Skin of body (tissue), 1 donor: ENCODE measurements at regions not wholly inside any gene's neighbourhood (a gene's known extent, or its start where the extent isn't known, plus 50 kb on each side); places are given as distances from the start of the nearest gene placed in this dataset.

Experiments
- DNase-seq: peaks from one replicate; lab custom pipeline; 2025; lab: John Stamatoyannopoulos, UW

GRCh38 chr7:96638669-96639068, 71.0 kb downstream of the SEM1 start:
- DNase-seq = no peak

- DNase-seq = no peak
Observed at GRCh38 chr7:96637522-96637921, 72.1 kb downstream of the SEM1 start.

GRCh38 chr7:96636979-96637378, 72.7 kb downstream of the SEM1 start:
- no peak for DNase-seq

DNA sequence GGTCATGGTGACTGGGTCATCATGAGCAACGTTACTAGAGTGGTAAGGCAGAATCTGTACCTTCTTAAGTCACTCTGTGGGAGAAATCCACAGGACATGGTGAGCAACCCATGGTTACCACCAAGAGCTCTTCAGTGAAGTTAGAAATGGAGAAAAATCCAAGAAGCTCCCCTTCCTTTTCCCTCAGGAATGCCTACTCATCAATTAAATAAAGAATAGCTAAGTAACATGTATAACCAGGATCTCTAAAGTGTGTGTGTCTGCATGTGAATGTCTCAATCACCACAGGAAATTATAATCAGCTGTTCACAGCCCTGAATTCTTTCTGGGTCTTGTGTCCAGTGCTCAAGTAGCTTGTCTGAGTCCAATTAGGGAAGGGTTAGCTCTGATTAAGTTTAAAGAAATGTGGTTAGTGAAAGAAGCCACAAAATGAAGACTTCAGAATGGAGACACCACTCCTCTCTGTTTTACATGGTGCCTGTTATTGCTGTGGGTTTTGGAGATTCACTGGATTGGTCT, 73.2 kb downstream of the SEM1 start:
- DNase-seq = no peak

DNA sequence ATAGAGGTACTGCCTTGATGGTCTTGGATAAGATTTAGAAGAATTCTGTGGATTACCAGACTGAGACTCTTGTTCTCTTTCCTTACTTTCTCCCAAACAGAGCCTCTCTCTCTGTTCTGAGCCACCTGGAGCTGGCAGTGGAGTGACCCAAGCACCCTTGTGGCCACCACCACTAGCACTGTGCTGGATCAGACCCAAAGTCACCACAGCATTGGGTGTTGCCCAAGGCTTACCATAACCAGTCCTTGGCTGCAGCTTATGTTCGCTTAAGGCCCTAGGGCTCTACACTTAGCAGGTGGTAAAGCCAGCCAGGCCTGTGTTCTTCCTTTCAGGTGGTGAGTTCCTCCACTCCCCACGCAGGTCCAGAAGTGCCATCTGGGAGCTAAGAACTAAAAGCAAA, 79.8 kb downstream of the SEM1 start:
- no peak for DNase-seq

DNA sequence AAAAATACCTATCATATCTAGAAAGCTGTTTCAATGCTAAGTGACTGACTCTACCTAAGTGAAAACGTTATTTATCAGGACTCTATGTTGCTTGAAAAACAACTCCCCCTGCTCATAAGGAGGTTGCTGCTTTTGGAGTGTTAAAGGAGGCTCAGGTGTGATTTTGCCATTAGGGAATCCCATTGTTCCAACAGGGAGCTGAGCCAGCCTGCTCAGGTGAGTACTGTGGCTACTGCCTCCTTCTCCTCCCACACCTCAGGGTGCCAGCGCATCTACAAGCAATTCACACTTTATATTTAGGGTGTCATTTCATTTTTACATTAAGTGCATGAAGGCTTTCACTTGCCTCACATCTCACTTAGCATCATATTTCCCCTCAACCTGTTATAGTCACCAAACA, 84.7 kb downstream of the SEM1 start:
- DNase-seq = no peak

- DNase-seq = no peak
Observed at GRCh38 chr7:96621932-96622331, 87.7 kb downstream of the SEM1 start.

GRCh38 chr7:96614154-96614867, 95.3 kb downstream of the SEM1 start:
- no peak for DNase-seq

DNA sequence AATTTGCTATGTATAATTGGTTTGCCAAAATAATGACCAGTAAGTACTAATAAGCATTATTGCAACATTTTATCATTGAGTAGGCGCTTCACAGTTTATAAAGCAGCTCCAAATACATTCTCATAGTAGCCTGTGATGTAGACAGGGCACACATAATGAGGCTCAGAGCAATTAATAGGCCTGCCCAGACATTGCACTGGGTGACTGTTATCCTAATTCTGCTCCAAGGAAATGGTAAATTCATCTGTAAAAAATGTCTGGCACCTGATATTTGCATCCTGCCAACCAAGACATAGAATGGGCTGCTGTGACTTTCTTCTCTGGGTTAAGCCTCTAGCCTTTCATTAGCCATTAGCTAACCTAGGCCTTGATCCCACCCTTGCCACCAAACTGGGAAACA, 97.6 kb downstream of the SEM1 start:
- DNase-seq = no peak

DNA sequence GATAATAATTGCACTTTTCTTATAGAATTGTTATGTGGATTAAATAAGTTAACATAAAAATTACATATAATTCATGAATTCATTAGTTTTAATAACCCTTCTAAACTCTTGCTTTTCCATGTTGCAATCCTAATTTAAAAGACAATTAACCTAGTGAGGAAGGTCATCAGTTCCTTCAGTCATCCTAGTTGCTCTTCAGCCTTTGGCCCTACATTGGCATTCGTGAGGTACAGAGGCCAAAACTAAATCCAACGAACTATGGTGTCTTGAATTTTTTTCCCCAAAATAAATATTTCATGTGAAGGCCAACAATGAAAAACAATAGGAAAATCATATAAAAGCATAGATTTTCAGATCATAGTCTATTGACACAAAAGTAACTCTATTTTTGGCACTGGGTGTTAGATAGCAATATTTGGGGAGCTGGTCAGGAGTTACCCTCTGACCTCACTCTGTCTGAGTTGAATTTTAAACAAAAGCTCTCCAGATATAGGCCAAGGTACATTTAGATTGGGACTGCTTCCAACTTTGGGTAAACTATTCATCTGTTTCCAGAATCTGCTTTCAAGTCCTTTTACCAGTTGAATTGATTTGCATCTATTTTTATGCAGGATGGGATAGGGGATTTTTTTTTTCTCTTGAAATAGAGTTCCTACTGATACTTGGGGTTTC, 104.5 kb downstream of the SEM1 start:
- DNase-seq = no peak

- no peak for DNase-seq
Observed at GRCh38 chr7:96599288-96599936, 110.2 kb downstream of the SEM1 start.

DNA sequence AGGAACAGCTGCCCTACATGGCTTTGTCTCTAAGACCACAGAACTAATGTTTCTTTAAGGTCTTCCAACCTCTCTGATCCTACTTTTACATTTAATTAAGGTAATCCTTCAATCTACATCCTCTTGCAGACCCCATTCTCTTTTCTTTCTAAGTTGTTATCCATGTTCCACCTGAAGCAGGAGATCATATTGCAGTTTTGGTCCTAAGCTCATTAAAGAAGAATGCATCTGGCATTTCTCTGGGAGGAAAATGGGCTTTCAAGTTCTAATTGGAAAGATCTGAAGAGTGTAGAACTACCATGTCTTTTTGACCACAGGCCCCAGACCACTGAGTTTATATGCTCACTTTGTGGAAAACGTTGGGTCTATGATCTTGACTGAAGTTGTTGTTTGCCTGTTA, 111.2 kb downstream of the SEM1 start:
- no peak for DNase-seq

DNA sequence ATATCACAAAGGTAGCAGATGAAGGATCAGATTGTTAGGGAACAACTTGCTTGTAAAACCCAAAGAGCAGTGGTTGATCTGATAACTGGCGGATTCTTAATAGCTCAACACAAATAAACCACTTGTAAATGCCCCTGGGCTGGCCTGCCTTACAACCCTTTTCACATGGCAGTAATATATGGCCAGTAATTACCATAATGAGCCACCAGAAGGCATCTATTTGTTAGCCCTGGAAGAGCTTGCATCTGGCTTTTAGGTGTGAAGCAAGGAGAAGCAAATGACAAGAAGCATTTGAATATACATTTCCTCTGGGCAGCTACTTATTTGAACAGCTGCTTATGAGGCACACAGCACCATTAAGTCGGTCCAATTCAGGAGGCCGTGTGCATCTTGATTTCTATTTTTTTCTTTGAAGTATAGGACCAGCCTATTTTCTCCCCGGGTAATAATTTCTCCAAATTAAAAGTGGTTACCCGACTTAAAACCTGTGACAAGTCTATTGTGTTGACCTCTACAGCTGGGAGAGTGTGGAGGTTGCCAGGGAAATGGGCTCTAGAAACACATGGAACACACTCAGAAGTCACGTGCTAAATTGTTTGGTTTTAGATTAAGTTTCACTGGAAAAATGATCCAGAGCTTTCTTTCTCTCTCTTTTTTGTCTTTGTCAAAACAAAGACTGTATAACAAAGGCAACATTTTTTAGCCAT, 113.4 kb downstream of the SEM1 start:
- no peak for DNase-seq

GRCh38 chr7:96591900-96592676, 117.6 kb downstream of the SEM1 start:
- no peak for DNase-seq

DNA sequence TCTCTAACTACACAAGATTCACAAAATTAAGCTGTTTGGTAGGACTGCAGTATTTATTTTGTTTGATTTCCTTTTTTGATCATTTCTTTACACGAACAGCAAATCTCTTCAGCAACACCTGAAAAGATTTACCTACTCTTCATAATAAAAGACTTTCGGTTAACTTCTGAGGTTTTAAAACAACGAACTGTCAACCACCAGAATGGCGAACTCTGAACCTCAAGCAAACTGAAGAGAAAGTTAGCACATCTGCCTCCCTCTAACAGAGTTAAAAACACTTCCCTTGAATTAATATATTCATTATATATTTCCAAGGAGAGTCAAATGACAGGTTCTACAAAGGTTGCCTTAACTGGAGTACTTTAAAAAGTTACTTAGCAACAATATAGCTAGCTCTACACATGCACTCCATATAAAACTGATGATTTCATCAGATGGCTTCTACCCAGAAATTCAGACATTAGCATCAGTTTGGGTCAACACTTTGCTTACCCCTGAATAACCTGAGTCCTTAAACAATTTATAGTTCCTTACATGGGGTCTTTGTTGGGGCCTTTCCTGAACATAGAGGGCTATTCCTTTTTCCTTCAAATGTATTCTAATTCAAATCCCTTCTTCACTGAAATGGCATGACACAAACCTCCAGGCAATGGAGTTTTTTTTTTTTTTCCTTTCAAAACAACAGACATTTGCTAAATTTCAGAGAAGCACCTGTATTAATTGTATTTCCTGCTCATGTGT, 118.3 kb downstream of the SEM1 start:
- DNase-seq = no peak

DNA sequence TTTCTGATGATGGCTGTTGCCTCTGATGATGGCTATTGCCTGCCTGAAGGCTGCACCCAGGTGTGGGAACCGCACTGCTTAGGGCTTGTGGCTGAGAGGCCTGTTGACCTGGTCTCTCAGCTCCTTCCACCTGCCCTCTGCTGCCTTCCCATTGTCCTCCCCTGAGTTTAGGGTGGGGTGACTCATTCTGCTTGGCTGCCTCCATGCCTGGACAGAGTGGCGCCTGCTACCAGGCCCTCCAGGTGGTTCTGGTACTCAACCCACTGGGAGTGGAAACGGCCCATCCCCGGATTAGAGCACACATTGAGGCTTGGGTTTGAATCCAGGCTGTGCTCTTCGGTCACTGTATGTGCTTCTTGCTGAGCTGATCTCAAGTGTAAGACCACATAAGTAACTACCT, 120.6 kb downstream of the SEM1 start:
- DNase-seq = no peak

DNA sequence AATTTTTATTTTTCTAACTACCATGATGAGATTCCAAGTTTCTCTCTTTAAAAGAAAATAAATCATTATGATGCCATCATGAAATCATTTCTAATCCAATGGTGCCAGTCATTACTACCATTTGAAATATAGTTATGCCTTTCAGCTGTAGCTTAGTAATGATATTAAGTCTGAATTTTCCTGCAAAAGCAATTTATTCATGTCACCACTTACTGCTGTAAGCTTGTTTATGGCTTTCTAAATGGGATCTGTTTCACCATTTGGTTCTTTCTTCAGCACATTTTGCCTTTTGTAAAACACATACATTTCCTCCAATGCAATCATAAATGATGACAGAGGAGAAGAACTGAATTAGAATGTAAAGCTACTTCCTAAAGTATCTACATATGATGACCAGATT, 130.5 kb downstream of the SEM1 start:
- peak; percentile 70 for DNase-seq

DNA sequence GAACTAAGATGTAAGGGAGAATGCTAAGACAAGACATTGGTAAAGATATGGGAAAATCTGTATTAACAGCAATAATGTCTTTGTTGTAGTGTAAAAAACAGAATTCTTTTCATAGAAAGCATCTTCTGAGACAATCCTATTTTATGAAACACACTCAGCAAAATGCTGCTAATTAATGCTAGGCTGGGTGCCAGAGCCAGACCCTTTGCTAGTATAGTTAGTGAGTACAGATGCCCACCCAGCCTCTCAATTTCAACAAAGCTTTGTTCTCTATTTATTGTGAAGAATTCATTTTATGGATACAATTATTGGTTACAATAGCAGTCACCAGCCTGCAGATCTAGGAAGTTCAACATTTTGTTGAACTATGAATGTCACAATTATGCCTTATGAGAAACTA, 131.0 kb downstream of the SEM1 start:
- DNase-seq = no peak

DNA sequence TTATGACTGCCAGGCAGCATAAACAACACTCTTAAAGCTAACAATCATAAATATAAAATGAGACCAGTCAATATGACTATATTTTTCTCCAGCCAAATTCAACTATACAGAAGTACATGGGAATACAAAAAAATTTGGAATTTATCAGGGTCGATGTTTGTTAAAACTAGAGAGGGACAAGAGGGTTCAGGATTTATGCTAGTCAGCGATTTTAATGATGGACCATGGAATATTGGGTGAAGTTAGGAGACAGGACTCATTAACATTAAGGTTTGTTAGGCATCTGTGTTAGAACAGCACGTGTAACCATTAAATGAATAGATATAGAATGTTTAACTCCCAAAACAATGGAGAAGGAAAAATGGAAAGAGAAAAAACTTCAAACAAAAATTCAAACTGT, 146.2 kb downstream of the SEM1 start:
- DNase-seq = no peak

DNA sequence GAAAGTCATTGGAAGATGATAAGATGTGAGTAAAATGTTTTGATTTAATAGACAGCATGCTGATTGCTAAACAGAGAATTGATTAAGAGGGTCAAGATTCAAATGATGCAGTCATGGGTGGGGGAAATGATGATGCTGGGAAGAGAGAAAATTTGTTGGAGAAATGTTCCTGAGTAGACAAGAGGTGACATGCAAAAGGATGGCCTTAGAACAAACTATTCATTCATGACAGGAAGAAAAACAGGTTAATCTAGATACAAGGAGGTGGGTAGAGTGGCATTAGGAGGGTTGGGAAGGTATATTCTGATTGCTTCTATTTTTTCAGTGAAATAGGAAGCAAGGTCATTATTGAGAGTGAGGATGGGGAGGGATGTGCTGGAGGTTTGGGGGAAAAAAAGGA, 146.7 kb downstream of the SEM1 start:
- no peak for DNase-seq

DNA sequence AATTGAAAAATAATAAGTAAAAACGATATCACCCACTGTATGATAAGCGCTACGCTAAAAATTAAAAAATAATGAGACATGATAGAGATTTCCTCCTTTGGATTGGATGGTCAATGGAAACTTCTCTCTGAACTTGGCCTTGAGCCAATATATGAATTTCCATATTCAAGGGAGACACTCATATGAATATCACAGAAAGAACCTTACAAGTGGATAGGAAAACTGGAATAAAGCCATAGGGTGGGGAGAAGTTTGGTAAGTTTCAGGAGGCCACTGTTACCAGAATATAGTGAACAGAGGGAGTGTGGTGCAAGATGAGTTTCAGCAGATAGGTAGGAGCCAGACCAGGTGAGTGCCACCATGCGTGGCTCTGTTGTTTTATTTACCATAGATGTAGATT, 147.2 kb downstream of the SEM1 start:
- DNase-seq = no peak
